Endodermal cell (in vitro differentiated cells): ENCODE measurements at regions not wholly inside any gene's neighbourhood (a gene's known extent, or its start where the extent isn't known, plus 50 kb on each side); places are given as distances from the start of the nearest gene placed in this dataset.
"Not testable (repeated sequence)": the region's sequence is repeated elsewhere in the genome, so short reads cannot be mapped to it uniquely, and the experiment has no call there.

Experiments
- DNase-seq: peaks from one replicate; pipeline ENCODE4 v3.0.0-alpha.2; 2017
- H3K27ac ChIP-seq: 2 replicates; pipeline ENCODE4 v1.5.1; 2013; ENCODE audit warnings: mild to moderate bottlenecking, low read depth, low read length, moderate library complexity
- H3K27me3 ChIP-seq: 2 replicates; pipeline ENCODE4 v1.6.1; 2013; ENCODE audit warnings: mild to moderate bottlenecking, low read length, moderate library complexity; ENCODE audit not compliant: insufficient read depth, control insufficient read depth, poor library complexity, severe bottlenecking
- H3K36me3 ChIP-seq: 2 replicates; pipeline ENCODE4 v1.7.0; 2013; ENCODE audit warnings: mild to moderate bottlenecking, low read length, moderate library complexity; ENCODE audit not compliant: control insufficient read depth, insufficient read depth
- H3K4me1 ChIP-seq: one replicate; pipeline ENCODE4 v1.7.0; 2013; ENCODE audit warnings: low read length; ENCODE audit not compliant: control insufficient read depth, insufficient read depth
- H3K4me3 ChIP-seq: 2 replicates; pipeline ENCODE4 v1.5.1; 2013; ENCODE audit warnings: mild to moderate bottlenecking, low read length, moderate library complexity
- H3K9ac ChIP-seq: 2 replicates; pipeline ENCODE4 v1.6.1; 2013; ENCODE audit warnings: mild to moderate bottlenecking, low read length, moderate library complexity; ENCODE audit not compliant: poor library complexity, severe bottlenecking; ENCODE audit errors: extremely low read depth
- H3K9me3 ChIP-seq: 2 replicates; pipeline ENCODE4 v1.6.1; 2013; ENCODE audit warnings: mild to moderate bottlenecking, low read length, moderate library complexity; ENCODE audit not compliant: control insufficient read depth
- H3K27ac Mint-ChIP-seq: 2 replicates; pipeline ENCODE4 v1.8.0; 2020; ENCODE audit warnings: mixed read lengths
- H3K27me3 Mint-ChIP-seq: 2 replicates; pipeline ENCODE4 v1.8.0; 2021; ENCODE audit warnings: mild to moderate bottlenecking, mixed read lengths; ENCODE audit not compliant: insufficient read depth
- H3K36me3 Mint-ChIP-seq: 2 replicates; pipeline ENCODE4 v1.8.0; 2020; ENCODE audit warnings: low read depth, mixed read lengths
- H3K4me1 Mint-ChIP-seq: 2 replicates; pipeline ENCODE4 v1.8.0; 2020; ENCODE audit warnings: mixed read lengths
- H3K4me3 Mint-ChIP-seq: 2 replicates; pipeline ENCODE4 v1.8.0; 2020; ENCODE audit warnings: mild to moderate bottlenecking, moderate library complexity, mixed read lengths
- H3K9me3 Mint-ChIP-seq: 2 replicates; pipeline ENCODE4 v1.8.0; 2020; ENCODE audit warnings: mild to moderate bottlenecking, mixed read lengths
- WGBS, 2 experiments: methylation state at CpG; one replicate each; pipeline versions ENCODE4 v1.1.5 to v1.1.7; 2013; ENCODE audit warnings: missing lambda C conversion rate in 2 of 2, mixed read lengths in 1 of 2; ENCODE audit not compliant: insufficient coverage in 1 of 2, insufficient read length in 1 of 2; 5-methylcytosine and 5-hydroxymethylcytosine counted together
- TF ChIP-seq, protein P1 (sequence below): fragments of 200-600 bp; sonication (generic); conservative IDR thresholded peaks from 2 replicates; pipeline ENCODE4 v1.5.0; 2021; ENCODE audit warnings: antibody characterized with exemption, mild to moderate bottlenecking

DNA sequence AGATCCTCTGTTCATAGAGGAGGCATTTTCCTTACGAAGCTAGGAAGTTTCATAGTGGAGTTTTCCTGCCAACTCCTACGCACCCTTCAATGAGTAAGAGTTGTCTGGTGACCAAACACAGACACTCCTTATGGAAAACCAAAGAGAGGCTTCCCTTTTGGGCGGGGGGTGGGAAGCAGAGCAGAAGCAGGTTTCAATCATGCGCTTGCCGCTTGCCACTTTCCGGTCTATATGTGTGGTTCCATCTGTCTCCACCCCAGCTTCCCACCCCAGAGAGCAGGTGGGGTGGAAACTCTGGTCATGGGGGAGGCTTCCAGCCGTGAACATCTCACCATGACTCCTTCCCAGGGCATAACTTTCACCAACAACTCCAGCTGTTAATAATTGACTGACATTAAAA lies 68.8 kb upstream of the GRB10 start:
- H3K4me1 Mint-ChIP-seq, result no peaks in the 10 kb centered on the region
- H3K27ac ChIP-seq, result no peak overlapping the region
- 97 to 100% methylated on average over 1 to 7 of the region's 7 CpGs for WGBS, 2 experiments
- no peak overlapping the region for H3K4me3 Mint-ChIP-seq
- H3K4me3 ChIP-seq, result no peak overlapping the region
- peaks cover 5% of the 10 kb centered on the region for H3K9me3 ChIP-seq
- H3K9me3 Mint-ChIP-seq, result peaks cover 4% of the 10 kb centered on the region
- H3K9ac ChIP-seq, result no peak overlapping the region
- H3K36me3 ChIP-seq, result no peaks in the 10 kb centered on the region
- peaks cover 5% of the 10 kb centered on the region for H3K27me3 Mint-ChIP-seq
- H3K27ac Mint-ChIP-seq, result no peak overlapping the region
- H3K4me1 ChIP-seq, result no peaks in the 10 kb centered on the region
- H3K36me3 Mint-ChIP-seq, result no peaks in the 10 kb centered on the region
- TF ChIP-seq, protein P1, sequence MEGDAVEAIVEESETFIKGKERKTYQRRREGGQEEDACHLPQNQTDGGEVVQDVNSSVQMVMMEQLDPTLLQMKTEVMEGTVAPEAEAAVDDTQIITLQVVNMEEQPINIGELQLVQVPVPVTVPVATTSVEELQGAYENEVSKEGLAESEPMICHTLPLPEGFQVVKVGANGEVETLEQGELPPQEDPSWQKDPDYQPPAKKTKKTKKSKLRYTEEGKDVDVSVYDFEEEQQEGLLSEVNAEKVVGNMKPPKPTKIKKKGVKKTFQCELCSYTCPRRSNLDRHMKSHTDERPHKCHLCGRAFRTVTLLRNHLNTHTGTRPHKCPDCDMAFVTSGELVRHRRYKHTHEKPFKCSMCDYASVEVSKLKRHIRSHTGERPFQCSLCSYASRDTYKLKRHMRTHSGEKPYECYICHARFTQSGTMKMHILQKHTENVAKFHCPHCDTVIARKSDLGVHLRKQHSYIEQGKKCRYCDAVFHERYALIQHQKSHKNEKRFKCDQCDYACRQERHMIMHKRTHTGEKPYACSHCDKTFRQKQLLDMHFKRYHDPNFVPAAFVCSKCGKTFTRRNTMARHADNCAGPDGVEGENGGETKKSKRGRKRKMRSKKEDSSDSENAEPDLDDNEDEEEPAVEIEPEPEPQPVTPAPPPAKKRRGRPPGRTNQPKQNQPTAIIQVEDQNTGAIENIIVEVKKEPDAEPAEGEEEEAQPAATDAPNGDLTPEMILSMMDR, result no peak
- DNase-seq, result no peak
- no peaks in the 10 kb centered on the region for H3K27me3 ChIP-seq

DNA sequence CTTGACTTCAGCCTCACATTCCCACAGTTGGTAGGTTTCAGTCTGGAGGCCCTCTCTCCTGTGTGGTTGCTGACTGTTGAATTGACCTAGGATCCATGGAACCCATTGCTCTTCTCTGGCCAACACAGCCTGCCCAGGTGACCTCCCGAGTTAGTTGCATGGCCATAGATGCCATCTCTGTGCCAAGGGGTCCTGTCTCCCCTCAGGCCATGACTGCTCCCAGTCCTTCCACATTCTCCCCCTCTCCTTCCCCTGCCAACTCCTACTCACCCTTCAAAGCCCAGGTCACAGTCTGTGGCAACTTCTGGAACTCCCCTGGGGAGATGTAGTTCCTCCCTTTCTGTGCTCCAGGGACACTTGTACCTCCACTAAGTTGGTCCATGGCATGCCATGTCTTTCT lies 67.3 kb upstream of the GRB10 start:
- peaks cover 3% of the 10 kb centered on the region for H3K36me3 Mint-ChIP-seq
- peaks cover 17% of the 10 kb centered on the region for H3K9me3 Mint-ChIP-seq
- H3K27ac Mint-ChIP-seq, result no peak overlapping the region
- Histone ChIP-seq H3K9me3 (peaks cover 10% of the 10 kb centered on the region), H3K4me3 (no peak overlapping the region), H3K4me1 (no peaks in the 10 kb centered on the region), H3K27ac (no peak overlapping the region), H3K9ac (no peak overlapping the region), H3K36me3 (no peaks in the 10 kb centered on the region), H3K27me3 (no peaks in the 10 kb centered on the region)
- TF ChIP-seq, protein P1, result no peak
- no peaks in the 10 kb centered on the region for H3K4me1 Mint-ChIP-seq
- peaks cover 5% of the 10 kb centered on the region for H3K27me3 Mint-ChIP-seq
- WGBS, 2 experiments, result 87 to 100% methylated on average over 1 of the region's 1 CpG
- no peak overlapping the region for H3K4me3 Mint-ChIP-seq
- DNase-seq, result no peak

DNA sequence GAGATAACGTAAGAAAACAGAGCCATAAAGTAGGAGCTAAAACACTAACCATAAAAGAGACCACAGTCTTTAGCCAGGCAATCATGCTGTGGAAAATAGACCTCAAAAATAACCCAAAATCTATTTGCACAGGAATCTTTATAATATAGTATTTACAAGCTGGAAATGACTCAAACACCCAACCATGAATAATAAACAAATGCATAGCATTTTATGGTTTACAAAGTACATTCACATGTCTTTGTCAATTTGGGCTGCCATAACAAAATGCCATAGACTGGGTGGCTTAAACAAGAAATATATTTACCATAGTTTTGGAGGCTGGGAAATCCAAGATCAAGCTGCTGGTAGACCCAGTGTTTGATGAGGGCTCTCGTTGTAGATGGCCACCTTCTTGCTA lies 65.5 kb upstream of the GRB10 start:
- Histone ChIP-seq H3K4me1 (no peaks in the 10 kb centered on the region), H3K27ac (no peak overlapping the region), H3K9ac (no peak overlapping the region), H3K4me3 (no peak overlapping the region), H3K9me3 (peaks cover 13% of the 10 kb centered on the region), H3K27me3 (no peaks in the 10 kb centered on the region), H3K36me3 (no peaks in the 10 kb centered on the region)
- H3K27me3 Mint-ChIP-seq, result peaks cover 5% of the 10 kb centered on the region
- H3K27ac Mint-ChIP-seq, result no peak overlapping the region
- TF ChIP-seq, protein P1, result no peak
- H3K36me3 Mint-ChIP-seq, result peaks cover 5% of the 10 kb centered on the region
- no peak for DNase-seq
- H3K4me3 Mint-ChIP-seq, result no peak overlapping the region
- H3K9me3 Mint-ChIP-seq, result peaks cover 26% of the 10 kb centered on the region
- WGBS, 2 experiments, result 56 to 71% methylated on average over 1 to 2 of the region's 2 CpGs
- H3K4me1 Mint-ChIP-seq, result no peaks in the 10 kb centered on the region

DNA sequence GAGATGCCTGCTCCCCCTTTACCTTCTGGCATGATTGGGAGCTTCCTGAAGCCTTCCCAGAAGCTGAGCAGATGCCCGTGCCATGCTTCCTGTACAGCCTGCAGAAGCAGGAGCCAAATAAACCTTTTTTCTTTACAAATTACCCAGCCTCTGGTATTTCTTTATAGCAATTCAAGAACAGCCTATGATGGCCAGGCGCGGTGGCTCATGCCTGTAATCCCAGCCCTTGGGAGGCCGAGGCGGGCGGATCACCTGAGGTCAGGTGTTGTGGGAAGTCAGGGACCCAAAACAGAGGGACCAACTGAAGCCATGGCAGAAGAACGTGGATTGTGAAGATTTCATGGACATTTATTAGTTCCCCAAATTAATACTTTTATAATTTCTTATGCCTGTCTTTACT lies 62.2 kb upstream of the GRB10 start:
- H3K9me3 Mint-ChIP-seq, result peaks cover 26% of the 10 kb centered on the region
- not testable (repeated sequence) for DNase-seq, H3K27me3 ChIP-seq, H3K4me3 ChIP-seq, H3K27ac ChIP-seq, H3K36me3 ChIP-seq, H3K27me3 Mint-ChIP-seq, H3K4me1 Mint-ChIP-seq, H3K4me1 ChIP-seq, H3K4me3 Mint-ChIP-seq, H3K36me3 Mint-ChIP-seq, H3K9ac ChIP-seq, H3K27ac Mint-ChIP-seq
- peaks cover 13% of the 10 kb centered on the region for H3K9me3 ChIP-seq
- WGBS, 2 experiments, result 96% methylated on average over 6 of the region's 7 CpGs; no CpG with 5 or more reads in 1 of the 2 experiments
